GM04504 (cell line): ENCODE measurements at regions not wholly inside any gene's neighbourhood (a gene's known extent, or its start where the extent isn't known, plus 50 kb on each side); places are given as distances from the start of the nearest gene placed in this dataset.

Experiments used
- DNase-seq: peaks from one replicate; pipeline ENCODE4 v3.0.0-alpha.2; 2012; ENCODE audit warnings: low read depth

DNA sequence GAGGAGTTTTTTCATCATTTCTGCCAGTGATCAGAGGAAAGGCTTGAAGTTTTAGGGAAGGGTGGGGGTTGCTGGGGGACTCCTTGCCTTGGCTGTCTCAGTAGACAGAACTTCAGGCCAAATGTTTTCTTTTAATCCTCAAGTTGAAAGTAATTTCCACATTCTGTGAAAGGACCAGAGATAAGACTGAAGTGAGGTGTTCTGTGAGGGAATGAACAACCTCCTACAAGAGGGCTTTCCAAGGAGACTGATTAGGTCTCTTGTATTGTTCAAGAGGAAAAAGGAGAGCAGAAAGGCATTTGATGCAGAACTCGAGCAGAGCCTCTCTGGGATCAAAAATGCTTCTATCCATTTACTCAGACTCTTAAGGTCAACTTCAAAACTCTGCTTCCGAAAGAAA is 282.1 kb upstream of the ATP10B start:
- no peak for DNase-seq

- no peak for DNase-seq
Observed at GRCh38 chr5:161115941-161116340, 263.9 kb upstream of the ATP10B start.

DNA sequence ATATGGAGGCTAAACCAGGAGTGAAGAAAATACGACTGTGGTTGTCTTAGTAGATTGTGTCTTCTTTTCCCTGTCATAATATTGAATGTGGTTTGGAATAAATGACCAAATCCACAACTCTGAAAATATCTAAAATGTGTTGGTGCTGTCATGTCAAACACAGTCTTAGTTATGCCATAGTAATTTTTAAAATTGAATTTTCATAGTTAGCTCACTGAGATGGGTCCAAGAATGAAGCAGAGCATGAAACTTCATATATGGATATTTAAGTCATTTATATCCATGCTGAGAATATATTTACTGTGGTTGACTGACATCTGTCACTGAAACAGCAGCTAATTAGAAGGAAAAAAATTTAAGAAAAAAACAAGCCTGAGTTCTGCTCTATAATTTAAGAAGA is 260.4 kb upstream of the ATP10B start:
- no peak for DNase-seq

DNA sequence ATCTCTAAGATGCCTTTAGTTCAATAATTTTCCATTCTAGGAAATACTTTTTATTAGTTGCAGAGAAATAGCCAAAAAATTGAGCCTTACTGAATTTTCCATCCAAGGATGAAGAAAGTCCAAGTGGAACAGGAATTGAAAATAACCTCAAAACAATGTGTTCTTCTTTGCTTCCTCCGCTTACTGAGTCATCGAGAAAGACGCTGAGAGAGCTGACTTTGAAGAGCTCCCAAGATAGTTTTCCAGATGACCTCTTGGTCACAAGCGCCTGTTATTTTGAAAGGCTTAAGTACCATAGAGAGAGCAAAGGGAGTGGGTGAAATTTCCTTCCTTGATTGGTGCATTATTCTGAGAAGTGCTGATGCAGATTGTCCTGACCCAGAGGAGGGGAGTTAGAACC is 253.5 kb upstream of the ATP10B start:
- DNase-seq = peak; percentile 52

DNA sequence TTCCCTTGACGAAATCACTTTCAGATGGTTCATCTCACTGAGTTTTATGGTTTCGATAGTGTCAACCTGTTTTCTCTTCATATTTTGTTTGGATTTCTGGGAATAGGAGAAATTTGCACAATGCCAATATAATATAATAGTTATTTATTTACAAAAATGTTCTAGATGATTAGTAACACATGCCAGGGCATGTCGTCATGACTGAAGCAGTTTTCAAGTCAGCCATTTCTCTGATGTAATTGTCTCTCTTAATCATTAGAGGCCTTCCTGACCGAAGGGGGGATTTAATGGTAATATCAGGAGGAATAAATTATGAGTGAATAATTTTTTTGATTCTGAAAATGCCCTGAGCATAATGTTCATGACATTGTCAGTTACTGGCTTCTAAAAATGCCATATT is 246.5 kb upstream of the ATP10B start:
- DNase-seq = no peak

- no peak for DNase-seq
Observed at GRCh38 chr5:161096581-161096980, 244.6 kb upstream of the ATP10B start.

- DNase-seq = no peak
Observed at GRCh38 chr5:161095953-161096352, 243.9 kb upstream of the ATP10B start.

- peak; percentile 63 for DNase-seq
Observed at GRCh38 chr5:161094411-161094810, 242.4 kb upstream of the ATP10B start.

- no peak for DNase-seq
Observed at GRCh38 chr5:161093100-161093499, 241.1 kb upstream of the ATP10B start.

DNA sequence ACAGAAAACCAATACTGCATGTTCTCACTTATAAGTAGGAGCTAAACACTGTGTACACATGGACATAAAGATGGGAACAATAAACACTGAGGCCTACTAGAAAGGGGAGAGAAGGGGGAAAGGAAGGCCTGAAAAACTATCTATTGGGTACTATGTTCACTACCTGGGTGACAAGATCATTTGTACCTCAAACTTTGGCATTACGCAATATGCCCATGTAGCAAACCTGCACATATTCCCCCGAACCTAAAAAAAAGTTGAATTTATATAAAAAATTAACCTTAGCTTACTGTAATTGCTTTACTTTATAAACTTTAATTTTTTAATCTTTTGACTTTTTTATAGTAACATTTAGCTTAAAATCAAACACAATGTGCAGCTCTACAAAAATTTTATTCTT is 237.6 kb upstream of the ATP10B start:
- no peak for DNase-seq

DNA sequence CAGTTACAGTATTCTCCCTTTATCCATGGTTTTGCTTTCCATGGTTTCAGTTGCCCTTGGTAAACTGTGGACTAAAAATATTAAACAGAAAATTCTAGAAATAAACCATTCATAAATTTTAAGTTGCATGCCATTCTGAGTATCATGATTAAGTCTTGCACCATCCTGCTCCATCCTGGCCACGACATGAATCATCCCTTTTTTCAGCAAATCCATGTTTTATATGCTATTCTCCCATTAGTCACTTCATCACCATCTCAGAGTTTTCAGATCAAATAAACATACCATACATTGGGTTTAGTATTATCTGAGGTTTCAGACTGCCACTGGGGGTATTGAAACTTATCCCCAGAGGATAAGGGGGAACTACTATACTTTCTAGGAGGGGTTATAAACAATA is 234.4 kb upstream of the ATP10B start:
- peak; percentile 52 for DNase-seq

DNA sequence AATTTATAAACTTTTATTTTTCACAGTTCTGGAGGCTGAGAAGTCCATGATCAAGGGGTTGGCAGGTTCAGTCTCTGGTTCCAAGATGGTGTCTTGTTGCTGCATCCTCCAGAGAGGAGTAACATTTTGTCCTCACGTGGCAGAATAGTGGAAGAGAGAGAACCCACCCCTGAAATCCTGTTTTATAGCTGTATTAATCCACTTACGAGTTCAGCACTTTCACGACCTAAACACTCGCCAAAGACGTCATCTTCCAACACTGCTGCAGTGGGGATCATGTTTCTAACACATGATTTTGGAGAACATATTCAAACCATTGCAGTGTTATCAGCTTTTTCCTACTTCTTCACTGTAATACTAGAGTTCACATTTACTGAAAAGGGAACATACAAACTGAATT is 233.0 kb upstream of the ATP10B start:
- DNase-seq = no peak

DNA sequence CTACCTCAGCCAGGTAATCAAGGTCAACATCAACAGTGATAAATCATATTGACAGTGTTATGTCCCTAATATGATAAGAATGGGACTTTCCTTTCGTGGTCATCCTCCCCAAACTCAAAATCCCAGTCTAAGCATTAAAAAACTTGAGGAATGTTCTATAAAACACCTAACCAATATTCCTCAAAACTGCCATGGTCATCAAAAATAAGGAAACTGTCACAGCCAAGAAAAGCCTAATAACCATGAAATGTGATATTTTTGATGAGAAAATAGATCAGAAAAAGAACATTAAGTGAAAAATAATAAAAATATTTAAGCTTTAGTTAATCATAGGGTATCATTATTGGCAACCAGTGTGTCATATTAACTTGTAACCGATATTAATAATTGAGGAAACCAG is 232.1 kb upstream of the ATP10B start:
- no peak for DNase-seq

DNA sequence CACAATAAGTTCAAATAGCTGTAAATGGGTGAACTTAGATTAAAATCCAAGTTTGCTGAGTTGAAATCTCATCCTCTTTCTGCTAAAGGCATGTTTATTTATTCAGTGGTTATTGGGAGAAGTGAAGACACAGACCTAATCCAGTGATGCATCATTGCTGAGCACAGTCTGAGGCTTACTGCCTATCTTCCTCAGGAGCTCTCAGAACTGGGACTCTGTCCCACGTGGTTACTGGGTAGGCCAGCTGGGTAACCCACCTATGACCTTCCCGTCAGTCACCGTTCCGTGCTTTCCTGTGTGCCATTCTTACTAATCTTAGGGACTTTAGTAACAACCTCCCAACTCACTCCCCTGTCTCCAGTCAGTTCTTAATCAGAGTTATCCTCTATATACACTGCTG is 226.8 kb upstream of the ATP10B start:
- no peak for DNase-seq

DNA sequence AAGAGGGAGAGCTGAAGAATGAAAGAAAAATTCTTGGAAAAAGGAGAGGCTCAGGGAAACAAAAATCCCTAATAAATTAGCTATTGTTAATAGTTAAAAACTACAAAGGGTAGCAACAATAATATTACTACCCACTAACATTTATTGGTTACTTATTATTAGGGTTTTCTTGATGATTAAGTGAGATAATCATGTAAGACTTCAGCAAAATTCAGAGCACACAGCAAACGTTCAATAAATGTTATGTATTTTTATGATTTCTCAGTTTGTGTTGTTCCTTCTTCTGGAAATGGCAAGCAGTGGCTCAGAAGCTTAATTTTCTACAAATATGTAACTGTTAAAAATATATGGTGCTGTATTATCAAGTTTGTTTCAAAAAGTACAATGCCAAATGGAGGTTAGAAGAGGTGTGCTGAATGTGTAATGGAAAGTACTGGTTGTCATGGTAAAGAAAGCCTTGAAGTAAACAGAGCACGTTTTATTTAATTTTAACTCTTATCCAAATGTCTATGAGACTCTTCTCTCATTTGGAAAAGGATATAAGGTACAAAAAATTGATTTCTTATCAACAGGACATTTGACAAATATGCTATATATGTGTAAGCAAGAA is 226.0 kb upstream of the ATP10B start:
- no peak for DNase-seq

DNA sequence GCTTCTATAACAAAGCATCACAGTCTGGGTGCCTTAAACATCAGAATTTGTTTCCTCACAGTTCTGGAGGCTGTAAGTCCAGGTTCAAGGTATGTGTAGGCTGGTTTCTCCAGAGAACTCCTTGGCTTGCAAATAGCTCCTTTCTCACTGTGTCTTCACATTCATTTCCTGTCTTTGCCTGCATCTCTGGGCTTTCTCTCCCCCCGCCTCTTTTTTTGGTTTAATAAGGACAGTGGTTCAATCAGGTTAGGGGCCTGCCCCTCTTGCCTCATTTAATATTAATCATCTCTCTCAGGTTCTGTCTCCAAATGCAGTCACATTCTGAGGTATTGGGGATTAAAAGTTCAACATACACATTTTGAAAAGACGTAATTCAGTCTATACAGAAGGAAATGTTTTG is 225.5 kb upstream of the ATP10B start:
- no peak for DNase-seq

GRCh38 chr5:161064781-161065180 is 212.8 kb upstream of the ATP10B start:
- no peak for DNase-seq

DNA sequence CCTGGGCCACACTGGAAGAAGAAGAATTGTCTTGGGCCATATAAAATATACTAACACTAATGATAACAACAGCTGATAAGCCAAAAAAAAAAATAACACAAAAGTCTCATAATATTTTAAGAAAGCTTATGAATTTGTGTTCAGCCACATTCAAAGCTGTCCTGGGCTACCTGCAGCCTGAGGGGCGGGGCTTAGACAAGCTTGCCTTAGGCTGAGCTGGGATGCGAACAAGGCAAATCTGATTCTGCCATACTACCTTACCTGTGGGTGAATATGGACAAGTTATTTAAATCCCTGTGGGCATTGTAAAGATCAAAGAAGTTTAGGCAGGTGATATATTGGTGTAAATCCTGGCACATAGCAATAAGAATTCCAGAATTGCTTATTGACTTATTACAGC is 212.3 kb upstream of the ATP10B start:
- DNase-seq = no peak

- DNase-seq = peak; percentile 8
Observed at GRCh38 chr5:161058781-161059180, 206.8 kb upstream of the ATP10B start.

- no peak for DNase-seq
Observed at GRCh38 chr5:161051920-161052500, 200.0 kb upstream of the ATP10B start.

GRCh38 chr5:161047024-161047423 is 195.0 kb upstream of the ATP10B start:
- no peak for DNase-seq

DNA sequence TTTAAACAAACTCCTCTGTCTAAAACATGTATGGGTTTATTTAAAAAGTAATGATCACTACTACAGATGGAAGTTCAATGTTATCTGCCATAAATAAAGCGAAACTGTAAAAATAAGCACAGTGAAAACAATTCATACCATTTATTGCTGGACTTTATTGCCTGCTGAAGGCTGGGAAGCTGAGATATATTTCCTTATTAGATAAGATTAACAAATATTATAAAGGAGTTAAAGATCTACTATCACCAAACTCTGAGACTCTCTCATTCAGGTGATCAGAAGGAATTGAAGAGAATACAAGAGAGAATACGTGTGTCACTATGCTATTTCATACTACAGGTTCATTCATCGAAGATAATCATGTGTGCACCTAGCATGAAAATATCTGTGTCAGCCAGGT is 190.9 kb upstream of the ATP10B start:
- DNase-seq = no peak

GRCh38 chr5:161042443-161042842 is 190.4 kb upstream of the ATP10B start:
- DNase-seq = no peak

- no peak for DNase-seq
Observed at GRCh38 chr5:161040818-161041217, 188.8 kb upstream of the ATP10B start.
